GM19023 (cell line): ENCODE measurements at regions not wholly inside any gene's neighbourhood (a gene's known extent, or its start where the extent isn't known, plus 50 kb on each side); places are given as distances from the start of the nearest gene placed in this dataset.
A peak's percentile ranks its signal among the peaks of the same experiment; 100 is the strongest.

Source experiments
- ATAC-seq: cut with Tn5 transposase; IDR thresholded peaks from one replicate; pipeline ENCODE4 v1.9.1; 2021; ENCODE audit warnings: mild to moderate bottlenecking, moderate library complexity; ENCODE audit not compliant: unreplicated experiment

- no peak for ATAC-seq
Measured at GRCh38 chr17:72206376-72206775, 85.6 kb downstream of the SOX9 start.

GRCh38 chr17:72208832-72209231 is 88.0 kb downstream of the SOX9 start:
- no peak for ATAC-seq

- ATAC-seq: no peak
Measured at GRCh38 chr17:72212041-72212440, 91.2 kb downstream of the SOX9 start.

DNA sequence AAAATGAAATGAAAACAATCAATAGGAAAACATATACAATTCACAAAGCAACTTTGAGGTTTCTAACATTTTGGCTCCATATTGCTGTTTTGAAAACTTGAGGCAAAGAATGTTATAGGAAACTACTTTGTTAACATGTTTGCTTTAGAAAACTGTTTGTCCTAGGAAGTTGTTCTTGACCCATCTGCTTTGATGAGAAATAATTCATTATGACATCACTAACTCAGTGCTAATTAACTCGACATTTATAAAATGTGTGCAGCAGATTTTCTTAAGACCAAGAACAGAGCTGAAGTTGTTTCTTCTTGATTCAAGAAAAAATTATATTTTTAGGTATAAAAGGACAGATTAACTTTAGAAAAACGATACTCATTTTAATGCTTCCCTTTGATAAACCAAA is 94.7 kb downstream of the SOX9 start:
- no peak for ATAC-seq

DNA sequence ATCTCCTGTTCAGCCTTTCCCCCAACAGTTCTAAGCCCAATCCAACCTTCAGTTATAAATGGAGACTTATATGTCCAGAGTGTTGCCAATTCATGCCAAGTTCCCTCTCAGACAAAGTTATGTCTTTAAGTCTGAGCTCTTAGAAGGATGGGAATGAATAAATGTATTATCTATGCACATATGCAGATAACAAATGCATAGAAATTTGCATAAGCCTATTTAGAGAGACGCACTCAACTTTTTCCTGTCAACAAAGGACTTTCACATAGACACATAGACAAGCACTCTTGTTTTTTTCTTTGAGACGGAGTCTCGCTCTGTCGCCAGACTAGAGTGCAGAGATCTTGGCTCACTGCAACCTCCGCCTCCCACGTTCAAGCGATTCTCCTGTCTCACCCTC is 95.1 kb downstream of the SOX9 start:
- ATAC-seq: no peak

- no peak for ATAC-seq
Measured at GRCh38 chr17:72219137-72219823, 98.5 kb downstream of the SOX9 start.

GRCh38 chr17:72219824-72220493 is 99.1 kb downstream of the SOX9 start:
- ATAC-seq: no peak

GRCh38 chr17:72222661-72223380 is 102.0 kb downstream of the SOX9 start:
- no peak for ATAC-seq

DNA sequence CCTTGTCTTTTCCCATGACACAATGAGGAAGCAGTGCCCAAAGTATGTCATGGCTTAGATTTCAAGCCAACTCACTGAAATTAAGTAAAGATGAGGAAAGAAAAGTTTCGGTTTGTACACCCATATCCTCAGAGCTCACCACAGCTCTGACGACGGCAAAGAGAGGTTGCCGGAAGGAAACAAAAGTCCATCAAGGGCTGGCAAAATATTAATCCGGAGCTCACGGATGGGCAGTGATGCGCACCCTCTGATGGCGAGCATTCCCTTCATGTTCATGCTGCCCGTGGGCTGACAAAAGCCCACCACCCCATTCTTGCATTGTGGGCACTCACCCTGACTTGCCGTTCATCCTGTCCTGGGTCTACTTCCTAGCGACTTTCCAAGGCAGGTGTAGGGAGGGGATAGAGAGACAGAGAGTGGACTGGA is 103.1 kb downstream of the SOX9 start:
- no peak for ATAC-seq

GRCh38 chr17:72226322-72226721 is 105.5 kb downstream of the SOX9 start:
- ATAC-seq: no peak

GRCh38 chr17:72233986-72234385 is 113.2 kb downstream of the SOX9 start:
- ATAC-seq: no peak

DNA sequence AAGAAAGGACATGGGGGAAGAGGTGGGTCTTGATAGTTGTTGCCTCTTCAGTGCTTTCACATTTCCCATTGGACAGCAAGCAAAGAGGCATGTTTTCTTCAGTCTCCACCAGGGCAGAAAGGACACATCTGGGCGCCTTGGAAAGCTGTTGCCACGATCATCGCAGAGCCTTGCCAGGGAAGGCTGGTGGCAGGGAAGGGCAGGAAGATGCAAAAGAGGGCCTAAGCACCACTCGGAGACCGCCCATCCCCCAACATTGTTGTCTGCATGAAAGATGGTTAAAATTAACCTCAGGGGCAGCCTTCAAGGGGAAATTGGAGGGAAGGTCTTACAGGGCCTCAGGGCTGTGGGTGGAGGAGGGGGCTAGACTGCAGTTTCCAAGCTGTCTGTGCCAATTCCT is 114.2 kb downstream of the SOX9 start:
- ATAC-seq: no peak

DNA sequence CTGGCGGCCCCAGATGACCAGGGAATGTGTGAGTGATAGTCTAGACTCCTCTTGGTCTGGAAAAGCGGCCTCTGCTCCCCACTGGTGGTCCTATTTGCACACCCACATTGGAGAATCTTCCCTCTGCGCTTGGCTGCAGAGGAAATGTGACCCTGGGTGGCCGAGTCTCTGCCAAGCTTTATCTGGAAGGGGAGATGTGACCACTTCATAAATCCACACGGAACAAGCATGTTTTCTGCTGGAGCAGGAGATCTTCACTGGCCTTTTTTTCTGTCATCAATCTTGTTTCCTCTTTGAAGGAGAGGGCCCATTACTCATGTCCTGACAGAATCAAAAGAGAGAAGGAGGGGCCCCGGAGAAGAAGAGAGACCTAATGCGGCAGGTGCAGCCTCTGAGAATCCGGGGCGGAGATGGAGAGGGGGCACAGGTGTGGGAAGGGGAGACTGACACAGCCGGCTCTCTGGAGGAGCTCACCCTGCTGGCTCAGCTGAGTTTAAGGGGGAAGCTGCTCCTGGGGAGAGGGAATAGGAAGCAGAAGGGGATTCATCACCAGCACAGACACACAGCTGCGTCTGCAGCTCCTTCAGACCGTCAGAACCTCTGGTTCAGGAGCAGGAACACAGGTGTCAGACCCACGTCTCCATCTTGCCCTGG is 116.3 kb downstream of the SOX9 start:
- no peak for ATAC-seq

- ATAC-seq: no peak
Measured at GRCh38 chr17:72238157-72238673, 117.4 kb downstream of the SOX9 start.

DNA sequence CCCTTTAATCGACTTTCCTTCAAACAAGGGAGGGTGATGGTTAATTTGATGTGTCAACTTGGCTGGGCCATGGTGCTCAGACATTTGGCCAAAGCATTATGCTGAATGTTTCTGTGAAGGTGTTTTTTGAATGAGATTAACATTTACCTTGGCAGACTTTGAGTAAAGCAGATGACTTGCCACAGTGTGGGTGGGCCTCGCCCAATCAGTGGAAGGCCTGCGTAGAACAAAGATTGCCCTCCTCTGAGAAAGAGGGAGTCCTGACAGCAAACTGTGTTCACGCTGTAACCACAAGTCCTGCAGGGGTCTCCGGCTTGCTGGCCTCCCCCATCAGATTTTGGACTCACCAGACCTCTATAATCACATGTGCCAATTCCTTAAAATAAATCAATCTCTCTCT is 118.7 kb downstream of the SOX9 start:
- no peak for ATAC-seq

DNA sequence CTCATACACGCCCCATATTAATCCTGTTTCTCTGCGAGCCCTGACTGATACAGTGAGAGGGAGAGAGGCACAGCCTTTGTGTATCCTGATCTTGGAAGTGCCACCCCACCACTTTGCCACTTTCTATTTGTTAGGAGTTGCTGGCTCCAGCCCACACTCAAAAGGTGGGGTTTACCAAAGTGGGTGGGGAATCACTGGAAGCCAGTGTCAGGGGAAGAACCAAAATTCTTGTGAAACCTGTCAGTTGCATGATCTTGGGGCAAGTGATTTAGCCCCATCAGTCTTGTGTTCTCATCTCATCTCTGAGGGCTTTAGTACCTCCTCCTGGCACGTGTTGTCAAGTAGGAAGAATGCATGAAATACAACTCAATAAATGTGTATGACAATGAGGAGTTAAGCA is 119.5 kb downstream of the SOX9 start:
- peak; percentile 81 for ATAC-seq

DNA sequence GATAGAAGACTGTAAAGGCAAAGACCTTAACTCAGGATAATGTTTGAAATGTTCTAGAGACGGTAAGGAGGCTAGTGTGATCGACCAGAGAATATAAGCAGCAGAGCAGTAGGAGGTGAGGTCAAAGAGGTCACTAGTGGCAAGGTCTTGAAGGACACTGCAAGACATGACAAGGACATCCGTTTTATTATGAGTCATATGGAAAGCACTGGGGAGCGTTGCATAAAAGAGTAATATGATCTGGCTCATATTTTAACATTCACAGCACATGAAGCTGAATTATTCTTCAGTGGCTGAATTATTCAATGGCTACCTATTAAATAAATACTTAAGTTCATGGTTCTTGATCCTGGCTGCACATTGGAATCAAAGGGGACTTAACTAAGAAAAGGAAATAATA is 123.7 kb downstream of the SOX9 start:
- no peak for ATAC-seq

DNA sequence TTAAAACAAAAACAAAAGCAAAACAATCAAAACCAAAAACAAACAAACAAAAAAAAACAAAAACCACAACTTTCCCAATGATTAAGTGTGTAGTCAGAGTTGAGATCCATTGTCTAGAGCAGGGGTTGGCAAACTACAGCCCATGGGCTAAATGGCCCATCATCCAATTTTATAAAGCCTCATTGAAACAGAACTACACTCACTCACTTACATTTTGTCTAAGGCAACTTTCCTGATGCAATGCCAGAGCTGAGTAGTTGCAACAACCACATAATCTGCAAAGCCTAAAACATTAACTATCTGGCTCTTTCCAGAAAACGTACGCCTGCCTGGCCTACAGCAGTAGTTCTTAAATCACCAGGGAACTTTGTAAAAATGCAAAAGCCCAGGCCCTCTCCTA is 124.1 kb downstream of the SOX9 start:
- ATAC-seq: no peak

DNA sequence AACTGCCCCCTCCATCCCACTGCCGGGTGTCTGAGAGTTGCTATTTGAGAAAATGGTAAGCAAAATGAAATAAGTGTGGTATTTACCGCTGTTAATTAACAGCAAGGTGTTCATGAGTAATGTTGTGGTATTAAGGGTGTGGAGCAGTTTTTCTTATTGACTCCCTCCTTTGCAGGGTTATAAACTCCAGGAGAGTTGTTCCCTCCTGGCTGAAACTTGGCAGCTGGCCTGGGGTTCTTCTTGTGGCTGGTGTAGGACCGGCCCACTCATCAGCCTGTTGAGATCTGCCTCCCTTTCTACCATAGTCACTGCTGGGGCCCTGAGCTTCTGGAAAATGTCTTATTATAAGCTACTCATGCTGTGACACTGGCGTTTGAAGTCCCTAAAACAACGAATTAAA is 128.6 kb downstream of the SOX9 start:
- ATAC-seq: no peak

DNA sequence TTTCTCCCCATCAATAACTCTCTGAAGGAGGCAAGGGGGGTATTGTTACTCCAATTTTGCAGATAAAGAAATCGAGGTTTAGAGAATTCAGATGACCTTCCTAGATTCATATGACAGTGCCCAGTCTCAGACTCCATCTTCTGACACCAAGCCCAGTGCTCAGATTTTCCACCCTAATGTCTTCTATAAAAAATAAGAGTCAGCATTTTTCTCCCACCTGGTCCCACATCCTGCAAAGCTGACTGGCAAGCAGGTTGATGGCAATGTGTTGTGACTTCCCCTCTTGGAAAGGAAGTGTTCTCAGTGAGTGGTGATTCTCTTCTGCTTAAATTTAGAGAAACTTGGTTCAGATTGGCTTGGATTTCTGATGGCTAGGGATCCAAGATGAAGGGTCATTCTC is 129.4 kb downstream of the SOX9 start:
- no peak for ATAC-seq

DNA sequence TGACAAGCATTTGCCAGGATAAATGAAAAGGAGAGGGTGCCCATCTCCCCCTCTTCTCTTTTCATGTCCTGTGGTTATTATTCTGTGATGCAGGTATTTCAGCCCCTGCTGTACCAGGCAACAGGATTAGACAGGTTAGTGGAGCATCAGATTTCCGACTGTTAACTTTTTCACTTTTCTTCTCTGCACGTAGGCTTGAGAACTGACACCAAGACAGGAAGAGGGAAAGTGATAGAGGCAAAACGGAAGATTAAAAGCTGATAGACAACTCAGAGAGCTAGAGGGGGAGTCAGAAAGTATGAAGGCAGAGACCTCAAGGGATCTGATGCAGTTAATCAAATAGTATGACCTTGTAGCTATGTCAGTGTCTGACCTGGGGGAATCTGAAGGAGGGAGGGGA is 132.8 kb downstream of the SOX9 start:
- ATAC-seq: no peak
